Thyroid gland (tissue), 4 donors: ENCODE measurements at regions not wholly inside any gene's neighbourhood (a gene's known extent, or its start where the extent isn't known, plus 50 kb on each side); places are given as distances from the start of the nearest gene placed in this dataset.

Source experiments
- CTCF ChIP-seq, 6 experiments: fragments of 200-600 bp in 3 of 6; fragments of 450-650 bp in 3 of 6; sonication (generic) in 3 of 6; IDR thresholded peaks; one replicate each; pipeline ENCODE4 v1.5.1; 2016 to 2019; ENCODE audit warnings: antibody characterized with exemption in 6 of 6, mild to moderate bottlenecking in 2 of 6, inconsistent platforms in 1 of 6, moderate library complexity in 1 of 6
- POLR2A ChIP-seq, 2 donors: fragments of 450-650 bp; IDR thresholded peaks; one replicate each; pipeline ENCODE4 v1.6.1; 2017; ENCODE audit warnings: antibody characterized with exemption in 2 of 2, mild to moderate bottlenecking in 2 of 2, moderate library complexity in 1 of 2

DNA sequence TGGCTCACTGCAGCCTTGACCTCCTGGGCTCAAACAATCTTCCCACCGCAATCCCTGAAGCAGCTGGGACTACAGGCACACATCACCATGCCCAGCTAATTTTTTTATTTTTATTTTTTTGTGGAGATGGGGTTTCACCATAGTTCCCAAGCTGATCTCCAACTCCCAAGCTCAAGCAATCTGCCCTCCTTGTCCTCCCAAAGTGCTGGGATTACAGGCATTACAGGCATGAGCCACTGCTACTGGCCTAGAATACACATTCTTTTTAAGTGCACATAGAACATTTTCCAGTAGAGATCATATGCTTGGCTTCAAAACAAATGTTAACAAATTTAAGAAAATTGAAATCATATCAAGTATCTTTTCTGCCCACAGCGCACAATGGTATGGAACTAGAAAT is 176.8 kb upstream of the MARCKS start:
- no peak for TF ChIP-seq POLR2A (IDR thresholded peaks at IDR 0.05)
- no peak for TF ChIP-seq CTCF (IDR thresholded peaks at IDR 0.05)
